HG03457 (cell line): ENCODE measurements at regions not wholly inside any gene's neighbourhood (a gene's known extent, or its start where the extent isn't known, plus 50 kb on each side); places are given as distances from the start of the nearest gene placed in this dataset.

ENCODE experiments used
- ATAC-seq: cut with Tn5 transposase; IDR thresholded peaks from one replicate; pipeline ENCODE4 v1.9.1; 2021; ENCODE audit warnings: moderate number of reproducible peaks; ENCODE audit not compliant: unreplicated experiment

DNA sequence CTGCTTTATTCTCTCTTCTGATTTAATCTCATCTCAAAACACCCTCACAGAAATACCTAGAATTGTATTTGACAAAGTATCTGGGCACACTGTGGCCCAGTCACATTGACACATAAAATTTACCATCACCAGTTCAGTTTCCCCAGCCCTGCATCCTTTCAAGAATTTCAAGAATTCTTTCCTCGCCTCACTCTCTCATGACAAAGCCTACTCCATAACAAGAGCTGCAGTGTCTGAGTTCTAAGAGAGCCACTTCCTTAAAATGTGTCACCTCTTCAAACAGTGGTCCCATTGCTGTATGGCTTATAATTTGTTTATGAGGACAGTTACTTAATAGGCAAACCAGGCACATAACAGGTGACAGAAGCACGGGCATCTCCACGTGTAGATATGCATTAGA lies 90.9 kb upstream of the STK39 start:
- no peak for ATAC-seq

DNA sequence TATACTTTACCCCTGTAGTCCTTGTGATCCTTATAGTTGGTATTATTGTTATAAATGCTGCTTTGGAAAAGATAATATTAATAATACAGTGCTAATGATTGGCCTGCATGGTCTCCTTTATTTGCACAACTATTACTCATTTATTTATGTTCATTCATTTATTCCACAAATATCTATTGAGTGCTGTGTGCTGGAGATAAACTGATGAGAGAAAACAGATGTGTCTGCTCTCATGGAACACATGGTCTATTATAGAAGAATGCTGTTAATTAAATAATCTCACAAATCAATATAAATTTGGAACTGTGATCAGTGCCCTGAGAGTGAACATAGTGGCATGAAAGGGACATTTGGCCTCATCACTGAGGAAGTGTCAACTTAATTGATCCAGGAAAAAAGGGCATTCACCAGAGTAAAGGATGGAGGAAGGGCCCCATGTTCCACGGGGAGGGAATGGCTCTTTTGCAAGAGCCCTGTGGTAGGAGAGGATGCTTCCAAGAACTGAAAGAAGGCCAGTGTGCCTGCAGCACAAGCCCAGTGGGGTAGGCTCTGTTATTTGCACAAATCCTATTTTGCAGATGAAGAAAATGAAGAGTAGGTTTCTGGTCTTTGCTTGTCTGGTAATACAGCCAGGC lies 91.5 kb upstream of the STK39 start:
- ATAC-seq: no peak

DNA sequence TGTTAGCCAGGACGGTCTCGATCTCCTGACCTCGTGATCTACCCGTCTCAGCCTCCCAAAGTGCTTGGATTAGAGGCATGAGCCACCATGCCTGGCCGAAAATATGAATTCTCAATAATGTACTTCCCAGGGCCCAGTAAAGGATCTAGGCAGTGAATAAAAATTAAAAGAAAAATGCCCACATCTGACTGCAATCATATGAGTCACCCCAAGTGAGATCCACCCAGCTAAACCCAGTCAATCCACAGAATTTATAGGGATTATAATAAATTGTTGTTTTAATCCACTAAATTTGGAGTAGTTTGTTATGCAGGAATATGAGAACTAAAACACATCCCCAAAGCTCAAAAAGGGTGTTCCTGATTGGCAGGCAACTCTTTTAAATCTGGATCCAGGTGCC lies 93.5 kb upstream of the STK39 start:
- no peak for ATAC-seq

DNA sequence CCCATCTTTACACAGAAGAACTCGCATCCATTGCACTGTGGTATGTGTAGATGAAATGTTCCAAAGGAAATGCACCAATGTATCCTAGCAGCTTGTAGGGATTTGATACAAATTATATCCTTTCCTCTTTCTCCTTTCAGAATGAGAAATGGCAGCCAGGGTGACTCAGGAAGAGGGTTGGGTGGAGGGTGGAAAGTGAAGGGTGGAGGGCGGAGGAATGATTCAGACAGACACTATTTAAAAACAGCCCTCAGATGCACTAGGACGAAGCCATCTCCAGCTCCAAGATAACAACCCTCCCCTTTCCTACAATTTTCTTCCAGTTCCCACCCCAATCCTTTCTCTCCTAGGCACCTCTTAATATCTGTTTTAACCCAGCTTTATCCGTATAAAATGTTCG lies 96.2 kb upstream of the STK39 start:
- no peak for ATAC-seq

DNA sequence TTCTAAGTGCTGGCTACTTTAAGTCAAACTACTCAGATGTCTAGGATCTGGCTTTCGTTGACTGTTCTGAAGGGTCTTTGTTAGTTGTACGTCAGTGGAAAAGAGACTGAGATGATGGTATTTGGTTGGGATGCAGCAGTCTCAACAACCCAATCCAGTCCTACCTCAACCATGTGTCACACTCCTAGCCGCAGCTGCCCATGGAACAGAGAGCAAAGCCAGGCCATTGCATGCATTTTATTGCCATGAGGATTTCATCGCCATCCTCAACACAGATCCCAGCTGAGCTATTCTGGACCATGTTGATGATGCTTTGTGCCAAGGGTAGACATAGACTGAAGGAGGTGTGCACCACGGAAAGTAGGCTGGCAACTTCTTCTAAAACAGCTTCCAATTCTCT lies 97.3 kb upstream of the STK39 start:
- no peak for ATAC-seq

DNA sequence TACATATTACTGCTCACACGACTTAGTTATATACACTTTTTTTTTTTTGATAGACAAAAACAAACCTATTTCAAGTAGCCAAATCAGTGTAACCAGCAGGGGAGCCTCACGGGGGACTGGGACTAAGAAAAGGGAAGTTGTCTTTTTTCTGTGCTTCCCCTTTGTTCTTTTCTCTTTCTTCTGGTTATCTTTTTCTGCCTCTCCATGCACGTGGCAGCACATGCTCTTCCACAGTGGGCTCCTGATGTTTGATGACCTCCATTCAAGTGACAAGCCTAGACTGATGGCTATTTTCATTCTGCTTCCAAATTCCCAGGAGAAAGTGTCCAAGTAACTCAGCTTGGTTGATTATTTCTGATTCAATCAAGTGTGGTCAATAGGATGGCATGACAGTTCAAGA lies 98.2 kb upstream of the STK39 start:
- ATAC-seq: no peak

DNA sequence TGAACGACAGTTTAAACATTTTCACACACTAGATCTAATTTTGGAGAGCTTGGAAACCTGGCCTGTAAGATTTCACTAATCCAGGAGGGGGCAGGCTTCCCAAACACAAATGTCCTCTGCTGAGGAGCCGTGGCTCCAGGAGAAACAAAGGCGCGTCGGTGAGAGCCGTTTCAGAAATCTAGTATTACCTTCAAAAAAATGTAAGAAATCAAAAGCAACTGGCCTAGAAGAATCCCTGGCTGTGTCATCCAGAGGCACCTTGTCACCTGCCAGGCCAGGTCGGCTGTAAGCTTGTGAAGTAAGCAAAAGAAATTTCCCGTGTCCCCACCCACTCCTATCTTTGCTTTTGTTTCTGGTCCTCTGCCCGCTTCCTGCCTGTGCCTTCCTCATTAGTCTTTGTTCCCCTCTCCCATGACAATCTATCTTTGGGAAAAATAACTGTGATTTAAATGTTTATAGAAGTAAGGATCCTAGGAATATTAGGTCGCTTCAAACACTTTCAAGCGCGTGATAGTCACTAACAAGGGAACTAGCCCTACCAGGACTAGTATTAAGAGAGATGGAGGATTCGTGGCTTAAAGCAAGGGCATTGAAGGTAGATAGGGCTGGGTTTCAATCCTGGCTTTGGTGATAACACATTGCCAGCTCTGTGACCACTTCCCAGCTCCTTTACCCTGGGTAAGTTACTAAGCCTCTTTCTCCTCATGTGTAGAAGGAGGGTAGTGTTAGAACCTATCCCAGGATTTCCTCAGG lies 99.5 kb upstream of the STK39 start:
- no peak for ATAC-seq

DNA sequence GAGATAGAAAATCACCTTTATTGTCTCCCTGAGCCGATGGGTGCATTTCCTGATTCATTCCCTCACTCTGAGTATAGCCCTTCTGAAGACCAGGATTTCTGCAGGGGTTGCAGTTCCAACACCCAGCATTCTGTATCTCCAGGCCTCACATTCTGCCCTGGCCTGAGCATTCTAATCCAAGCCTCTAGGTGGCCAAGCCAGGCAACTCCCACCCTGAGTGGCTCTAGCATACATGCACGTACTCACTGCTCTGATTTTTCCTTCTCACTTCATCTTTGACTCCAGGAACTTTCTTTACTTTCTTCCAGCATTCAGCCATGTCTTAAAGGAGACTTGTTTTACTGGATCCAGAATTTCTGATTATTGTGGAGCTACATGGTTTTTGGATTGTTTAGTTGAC lies 100.7 kb upstream of the STK39 start:
- ATAC-seq: peak; percentile 55

DNA sequence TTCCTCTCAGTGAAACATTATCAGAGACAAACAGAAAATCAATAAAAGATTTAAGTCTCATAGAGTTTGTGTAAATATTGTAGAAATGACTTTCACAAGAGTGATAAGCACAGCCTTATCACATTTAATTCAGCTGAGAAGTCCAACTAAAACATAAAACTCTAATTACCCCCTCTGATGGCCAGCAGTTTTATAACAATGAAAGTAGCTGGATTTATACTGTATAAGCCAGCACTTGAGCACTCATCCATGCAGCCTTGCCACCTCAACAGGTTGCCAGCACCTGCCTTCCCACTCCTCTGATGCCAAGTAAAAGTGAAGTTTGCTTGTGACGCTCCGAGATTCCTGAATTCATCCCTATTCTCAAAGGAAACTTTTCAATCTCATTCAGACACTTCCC lies 103.0 kb upstream of the STK39 start:
- no peak for ATAC-seq

DNA sequence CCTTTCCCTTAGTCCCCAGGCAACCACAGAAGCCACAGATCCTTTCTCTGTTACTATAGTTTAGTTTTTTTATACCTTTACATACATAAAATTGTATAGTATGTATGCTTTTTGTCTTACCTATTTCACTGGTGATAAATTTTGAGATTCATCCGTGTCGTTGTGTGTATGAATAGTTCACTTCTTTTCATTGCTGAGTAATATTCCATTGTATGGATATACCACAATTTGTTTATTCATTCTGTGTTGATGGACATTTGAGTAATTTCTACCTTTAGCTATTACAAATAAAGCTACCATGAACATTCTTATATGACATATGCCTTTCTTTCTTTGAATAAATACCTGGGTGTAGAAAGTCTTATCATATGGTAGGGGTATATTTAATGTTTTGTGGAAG lies 102.8 kb upstream of the CERS6 start:
- no peak for ATAC-seq

DNA sequence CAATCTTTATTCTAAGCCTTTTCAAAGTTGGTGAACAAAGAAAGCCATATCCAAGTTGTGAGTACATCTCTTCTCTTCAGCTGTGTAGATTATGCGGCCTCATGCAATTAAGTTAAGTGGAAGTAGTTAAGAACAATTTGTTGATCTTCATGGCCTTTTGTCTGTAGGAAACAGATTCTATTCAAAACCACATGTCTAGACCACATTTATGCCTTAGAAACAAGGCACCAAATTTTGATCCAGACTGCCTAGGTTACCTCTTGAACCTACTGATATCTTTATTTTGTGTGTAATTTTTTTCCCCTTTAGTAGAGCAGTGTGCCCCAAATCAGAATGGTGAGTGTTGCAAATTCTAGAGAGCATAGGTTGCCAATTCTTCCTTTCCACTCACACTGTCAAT lies 101.6 kb upstream of the CERS6 start:
- ATAC-seq: no peak

DNA sequence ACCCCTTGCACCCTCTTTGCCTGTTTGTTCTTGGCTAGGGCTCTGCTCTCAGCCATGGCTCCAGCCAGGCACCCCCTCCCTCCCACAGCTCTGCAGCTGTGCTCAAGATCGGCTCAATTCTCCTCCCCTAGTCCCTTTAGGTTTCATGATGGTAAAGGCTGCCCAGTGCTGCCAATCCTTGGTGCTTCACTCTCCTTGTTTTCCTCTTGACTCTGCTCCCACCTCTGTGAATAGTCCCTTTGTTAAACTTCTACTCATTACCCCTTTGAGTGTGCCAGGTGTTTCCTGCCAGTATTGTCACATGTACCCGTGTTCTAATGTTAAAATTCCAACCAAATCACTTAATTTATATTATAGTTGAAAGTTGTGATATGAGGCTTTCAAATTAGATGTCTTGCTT lies 101.0 kb upstream of the CERS6 start:
- no peak for ATAC-seq

DNA sequence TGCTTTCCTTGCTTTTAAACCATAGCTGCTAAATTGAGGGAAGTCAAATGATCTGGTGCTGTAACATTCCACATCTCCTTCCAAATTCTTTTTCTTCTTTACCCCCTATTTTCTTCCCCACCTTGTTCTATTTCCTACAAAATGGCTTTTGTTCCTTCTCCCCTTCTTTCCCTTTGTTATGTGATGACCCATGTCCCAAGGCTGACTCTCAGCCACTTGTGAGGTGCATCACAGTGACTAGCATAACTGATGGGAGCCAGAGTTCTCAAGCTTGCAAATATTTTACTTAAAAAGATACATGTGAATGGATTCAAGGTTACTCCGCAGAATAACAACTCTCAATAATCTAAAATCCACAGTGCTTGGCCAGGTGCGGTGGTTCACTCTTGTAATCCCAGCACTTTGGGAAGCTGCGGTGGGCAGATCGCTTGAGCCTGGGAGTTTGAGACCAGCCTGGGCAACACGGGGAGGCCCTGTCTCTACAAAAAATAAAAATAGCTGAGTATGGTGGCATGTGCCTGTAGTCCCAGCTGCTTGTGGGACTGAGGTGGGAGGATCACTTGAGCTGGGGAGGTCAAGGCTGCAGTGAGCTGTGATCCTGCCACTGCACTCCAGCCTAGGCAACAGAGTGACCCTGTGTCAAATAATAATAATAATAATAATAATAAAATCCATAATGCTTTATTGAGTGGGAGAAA lies 100.1 kb upstream of the CERS6 start:
- ATAC-seq: no peak

DNA sequence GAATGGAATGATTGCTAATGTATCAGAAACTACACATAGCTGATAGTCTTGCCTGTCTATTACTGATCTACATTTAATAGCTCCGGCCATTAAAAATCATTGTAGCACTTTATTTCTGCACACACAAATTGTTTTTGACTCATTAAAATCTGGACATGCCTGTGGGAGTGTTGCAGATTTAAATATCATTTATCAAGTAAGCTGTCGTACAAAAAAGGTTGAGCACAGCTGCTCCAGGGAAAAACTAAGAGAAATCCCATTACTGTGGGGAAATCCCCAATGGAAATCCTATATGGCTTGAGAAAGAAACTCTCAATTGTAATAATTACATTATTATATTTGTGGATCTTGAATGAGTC lies 99.6 kb upstream of the CERS6 start:
- ATAC-seq: no peak

DNA sequence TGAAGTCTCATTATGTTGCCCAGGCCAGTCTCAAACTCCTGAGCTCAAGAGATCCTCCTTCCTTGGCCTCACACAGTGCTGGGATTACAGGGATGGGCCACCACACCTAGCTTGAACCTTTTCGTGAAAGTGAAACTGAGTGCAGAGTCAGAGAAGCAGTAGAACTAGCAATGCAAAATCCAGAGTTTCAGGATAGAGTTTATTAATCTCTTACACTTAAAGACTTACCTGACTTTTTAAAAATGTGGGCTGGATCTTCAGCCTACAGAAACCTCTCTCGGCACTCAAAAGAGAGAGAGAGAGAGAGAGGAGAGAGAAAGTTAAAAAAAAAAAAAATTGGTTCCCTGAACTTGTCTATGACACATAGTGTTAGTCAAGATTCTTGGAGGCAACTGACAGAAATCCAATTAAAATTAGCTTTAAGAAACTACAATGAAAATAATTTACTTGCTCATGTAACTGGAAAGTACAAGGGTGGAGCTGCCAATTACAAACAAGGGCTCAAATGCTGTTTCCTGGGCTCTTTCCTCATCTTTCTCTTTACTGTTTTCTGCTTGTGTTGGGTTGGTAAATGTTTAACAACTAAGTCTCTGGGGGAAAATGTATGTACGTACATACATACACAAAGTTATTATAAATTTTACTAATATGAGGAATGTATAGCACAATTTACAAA lies 98.1 kb upstream of the CERS6 start:
- peak; percentile 55 for ATAC-seq

DNA sequence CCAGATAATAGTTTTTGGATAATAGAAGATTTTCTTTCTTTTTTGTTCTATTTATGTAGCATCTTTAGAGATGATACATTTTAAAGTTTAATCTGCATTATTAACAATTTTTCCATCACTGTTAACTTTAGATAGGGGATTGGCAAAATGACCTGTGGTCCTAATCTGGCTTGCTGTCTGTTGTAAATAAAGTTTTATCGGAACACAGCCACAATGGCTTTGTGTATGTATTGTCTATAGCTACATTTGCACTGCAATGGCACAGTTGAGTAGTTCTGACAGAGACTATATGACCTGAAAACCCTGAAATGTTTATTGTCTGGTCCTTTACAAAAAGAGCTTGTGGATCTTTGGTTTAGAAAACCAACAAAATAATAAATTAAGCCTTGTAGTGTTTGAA lies 97.0 kb upstream of the CERS6 start:
- no peak for ATAC-seq

DNA sequence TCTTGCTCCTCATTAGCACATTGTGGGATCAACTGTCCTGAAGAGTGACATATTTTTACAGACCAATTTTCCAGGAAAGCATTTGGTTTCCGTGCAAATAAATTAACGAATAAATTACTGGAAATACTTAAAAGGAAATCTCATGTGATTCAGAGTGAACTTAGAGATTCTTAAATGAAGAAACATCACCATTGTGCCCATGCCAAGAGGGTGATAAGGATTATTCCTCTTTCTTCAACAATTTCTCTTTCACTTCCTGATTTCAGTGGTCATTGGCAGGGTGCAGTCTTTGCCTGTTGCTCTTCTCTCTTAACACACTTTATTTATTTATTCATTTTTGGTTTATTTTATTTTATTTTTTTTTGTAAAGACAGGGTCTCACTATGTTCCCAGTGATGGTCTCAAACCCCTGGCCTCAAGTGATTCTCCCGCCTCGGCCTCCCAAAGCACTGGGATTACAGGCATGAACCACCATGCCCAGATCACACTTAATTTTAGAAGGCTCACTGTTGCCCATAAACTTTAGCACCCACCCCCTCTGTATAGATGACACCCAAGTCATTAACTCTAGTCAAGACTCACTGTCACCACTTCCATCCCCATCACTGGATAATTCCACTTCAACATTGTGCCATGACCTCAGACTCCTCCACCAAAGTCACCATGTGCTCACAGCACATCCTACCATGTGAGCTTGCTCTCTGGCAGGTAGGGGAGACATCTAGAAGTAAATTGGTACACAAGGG lies 92.6 kb upstream of the CERS6 start:
- no peak for ATAC-seq

DNA sequence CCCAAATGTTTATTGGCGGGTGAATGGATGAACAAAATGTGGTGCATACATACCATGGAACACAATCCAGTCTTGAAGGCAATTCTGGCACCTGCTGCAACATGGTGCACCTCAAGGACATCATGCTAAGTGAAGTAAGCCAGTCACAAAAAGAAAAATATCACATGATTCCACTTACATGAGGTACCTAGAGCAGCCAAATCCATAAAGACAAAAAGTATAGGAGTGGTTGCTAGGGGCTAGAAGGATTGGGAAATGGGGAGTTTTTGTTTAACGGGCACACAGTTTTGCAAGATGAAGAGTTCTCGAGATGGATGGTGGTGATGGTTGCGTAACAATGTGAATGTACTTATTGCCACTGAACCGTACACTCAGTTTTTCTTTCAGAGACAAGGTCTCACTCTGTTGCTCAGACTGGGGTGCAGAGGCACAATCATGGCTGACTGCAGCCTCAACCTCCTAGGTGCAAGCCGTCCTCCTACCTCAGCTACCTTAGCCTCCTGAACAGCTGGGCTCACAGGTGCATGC lies 90.9 kb upstream of the CERS6 start:
- no peak for ATAC-seq

DNA sequence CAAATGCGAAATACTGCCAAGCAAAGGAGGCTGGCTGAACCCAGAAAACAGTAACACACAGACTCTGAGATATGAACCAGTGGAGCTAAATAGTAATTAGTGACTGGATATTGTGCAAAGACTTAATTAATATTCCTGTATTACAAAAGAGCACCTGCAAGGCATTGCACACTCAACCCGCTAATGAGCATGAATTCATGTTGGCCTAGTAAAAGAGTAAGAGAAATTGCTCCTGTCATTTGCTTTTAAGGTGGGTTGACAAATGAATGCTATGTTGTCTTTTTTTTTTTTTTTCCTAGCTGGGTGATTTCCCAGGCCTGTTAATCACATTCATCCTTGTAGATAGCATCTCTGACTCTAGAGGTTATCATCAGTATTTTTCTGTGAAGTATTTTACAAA lies 87.0 kb upstream of the CERS6 start:
- no peak for ATAC-seq

DNA sequence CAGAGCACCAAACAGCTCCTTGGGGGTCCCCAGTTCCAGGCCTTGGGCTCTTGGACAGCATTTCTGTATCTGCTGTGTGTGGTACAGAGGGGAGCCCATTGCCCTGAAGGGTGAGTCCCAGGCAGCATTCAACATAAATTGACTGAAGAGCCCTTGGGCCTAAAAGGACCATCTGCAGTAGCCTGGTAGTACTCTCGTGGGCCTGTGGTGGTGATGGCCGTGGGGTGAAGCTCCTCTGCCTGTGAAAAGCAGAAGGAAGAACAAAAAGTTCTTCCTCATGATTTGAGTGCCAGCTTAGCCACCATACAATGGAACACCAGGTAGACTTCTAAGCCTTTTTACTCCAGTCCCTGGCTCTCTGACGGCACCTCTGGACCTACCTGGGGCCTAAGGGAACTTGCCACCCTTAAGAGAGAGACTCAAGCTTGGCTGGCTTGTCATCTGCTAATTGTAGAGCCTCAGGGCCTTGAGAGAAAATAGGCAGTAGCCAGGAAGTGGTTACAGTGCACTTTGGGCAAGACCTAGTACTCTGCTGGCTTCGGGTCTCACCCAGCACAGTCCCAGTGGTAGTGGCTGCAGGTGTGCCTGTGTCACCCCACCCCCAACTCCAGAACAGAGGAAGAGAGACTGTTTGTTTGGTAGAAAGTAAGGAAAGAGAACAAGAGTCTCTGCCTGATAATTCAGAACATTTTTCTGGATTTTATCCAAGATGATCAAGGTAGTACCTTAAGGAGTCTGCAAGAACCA lies 84.6 kb upstream of the CERS6 start:
- peak; percentile 91 for ATAC-seq
